ENCODE measurements at regions not wholly inside any gene's neighbourhood (a gene's known extent, or its start where the extent isn't known, plus 50 kb on each side); places are given as distances from the start of the nearest gene placed in this dataset.

GRCh38 chr4:33013282-33013681, 2293.1 kb downstream of the PCDH7 start:
- Histone ChIP-seq H3K9me3 (ENCODE audit: control insufficient read depth in 1 of 2, insufficient read depth in 1 of 2, low read length in 2 of 2) (peaks cover 0 to 9% of the 10 kb centered on the region in 2 experiments), H3K36me3 (ENCODE audit: insufficient read depth, low read length) (no peaks in the 10 kb centered on the region), H3K27ac (ENCODE audit: low read depth in 1 of 2, low read length in 2 of 2) (no peak overlapping the region), H3K4me3 (ENCODE audit: low read length) (no peak overlapping the region), H3K4me1 (ENCODE audit: insufficient read depth, low read length) (no peaks in the 10 kb centered on the region), H3K27me3 (ENCODE audit: control insufficient read depth in 1 of 2, insufficient read depth in 2 of 2, low read length in 2 of 2) (no peaks in the 10 kb centered on the region)
- Mint-ChIP-seq H3K27ac (no peak overlapping the region), H3K36me3 (ENCODE audit: low read depth) (no peaks in the 10 kb centered on the region), H3K4me3 (no peak overlapping the region), H3K9me3 (peaks cover 6% of the 10 kb centered on the region), H3K27me3 (no peaks in the 10 kb centered on the region), H3K4me1 (ENCODE audit: low read depth) (no peaks in the 10 kb centered on the region)
- no peak for DNase-seq
- intact Hi-C loops (cut with DNase I, micrococcal nuclease) = no loop called here
- POLR2A ChIA-PET = no interaction called here
- no peak for ATAC-seq (ENCODE audit: poor library complexity)
- no peak for TF ChIP-seq CTCF (IDR thresholded peaks at IDR 0.05)
- CTCF ChIA-PET = no interaction called here

- ATAC-seq (ENCODE audit: poor library complexity) (no peak), DNase-seq (no peak)
- no peaks in the 10 kb centered on the region for H3K36me3 Mint-ChIP-seq (ENCODE audit: low read depth)
- no peaks in the 10 kb centered on the region for H3K36me3 ChIP-seq (ENCODE audit: insufficient read depth, low read length)
- H3K4me1 Mint-ChIP-seq (ENCODE audit: low read depth) = no peaks in the 10 kb centered on the region
- CTCF ChIA-PET = no interaction called here
- intact Hi-C loops (cut with DNase I, micrococcal nuclease) = no loop called here
- no peak overlapping the region for H3K27ac ChIP-seq (ENCODE audit: low read depth in 1 of 2, low read length in 2 of 2)
- H3K9me3 ChIP-seq (ENCODE audit: control insufficient read depth in 1 of 2, insufficient read depth in 1 of 2, low read length in 2 of 2) = peaks cover 0 to 4% of the 10 kb centered on the region in 2 experiments
- H3K4me1 ChIP-seq (ENCODE audit: insufficient read depth, low read length) = no peaks in the 10 kb centered on the region
- no peaks in the 10 kb centered on the region for H3K27me3 ChIP-seq (ENCODE audit: control insufficient read depth in 1 of 2, insufficient read depth in 2 of 2, low read length in 2 of 2)
- no peak for TF ChIP-seq CTCF (IDR thresholded peaks at IDR 0.05)
- POLR2A ChIA-PET = no interaction called here
- no peak overlapping the region for H3K4me3 Mint-ChIP-seq
- peaks cover 10% of the 10 kb centered on the region for H3K9me3 Mint-ChIP-seq
- no peak overlapping the region for H3K27ac Mint-ChIP-seq
- H3K4me3 ChIP-seq (ENCODE audit: low read length) = no peak overlapping the region
- H3K27me3 Mint-ChIP-seq = no peaks in the 10 kb centered on the region
Measured at GRCh38 chr4:33025236-33025635, 2305.1 kb downstream of the PCDH7 start.

- TF ChIP-seq CTCF (IDR thresholded peaks at IDR 0.05) = no peak
- no peaks in the 10 kb centered on the region for H3K27me3 ChIP-seq (ENCODE audit: control insufficient read depth in 1 of 2, insufficient read depth in 2 of 2, low read length in 2 of 2)
- no peaks in the 10 kb centered on the region for H3K36me3 ChIP-seq (ENCODE audit: insufficient read depth, low read length)
- H3K9me3 ChIP-seq (ENCODE audit: control insufficient read depth in 1 of 2, insufficient read depth in 1 of 2, low read length in 2 of 2) = no peaks in the 10 kb centered on the region
- ATAC-seq (ENCODE audit: poor library complexity) (no peak), DNase-seq (no peak)
- no peak overlapping the region for H3K4me3 ChIP-seq (ENCODE audit: low read length)
- ChIA-PET POLR2A (no interaction called here), CTCF (no interaction called here)
- Mint-ChIP-seq H3K9me3 (peaks cover 10% of the 10 kb centered on the region), H3K4me1 (ENCODE audit: low read depth) (no peaks in the 10 kb centered on the region), H3K27me3 (no peaks in the 10 kb centered on the region), H3K27ac (no peak overlapping the region), H3K36me3 (ENCODE audit: low read depth) (no peaks in the 10 kb centered on the region), H3K4me3 (no peak overlapping the region)
- H3K4me1 ChIP-seq (ENCODE audit: insufficient read depth, low read length) = no peaks in the 10 kb centered on the region
- intact Hi-C loops (cut with DNase I, micrococcal nuclease) = no loop called here
- no peak overlapping the region for H3K27ac ChIP-seq (ENCODE audit: low read depth in 1 of 2, low read length in 2 of 2)
Measured at GRCh38 chr4:33029976-33030375, 2309.8 kb downstream of the PCDH7 start.
